HCT116 (cell line): ENCODE measurements at regions not wholly inside any gene's neighbourhood (a gene's known extent, or its start where the extent isn't known, plus 50 kb on each side); places are given as distances from the start of the nearest gene placed in this dataset.

ENCODE experiments used
- EZH2phosphoT487 ChIP-seq: fragments of 200-600 bp; IDR thresholded peaks from 2 replicates; pipeline ENCODE4 v1.6.1; 2018; ENCODE audit warnings: antibody characterized with exemption, borderline replicate concordance
- YY1 ChIP-seq: IDR thresholded peaks from 2 replicates; pipeline ENCODE4 v1.6.1; 2011; ENCODE audit warnings: low read length, low read depth, moderate library complexity, mild to moderate bottlenecking; ENCODE audit not compliant: insufficient replicate concordance; ENCODE audit errors: extremely low read depth
- TF ChIP-seq, protein P1 (sequence below), 3 experiments: fragments of 200-600 bp in 1 of 3; sonication (generic) in 1 of 3; IDR thresholded peaks in 2 of 3; conservative IDR thresholded peaks in 1 of 3; 2 replicates each; pipeline ENCODE4 v1.5.1; 2012 to 2017; ENCODE audit warnings: low read depth in 2 of 3, low read length in 2 of 3, antibody characterized with exemption in 1 of 3, borderline replicate concordance in 1 of 3, control low read depth in 1 of 3, mild to moderate bottlenecking in 1 of 3, mixed read lengths in 1 of 3, mixed run types in 1 of 3, moderate library complexity in 1 of 3; ENCODE audit not compliant: insufficient read depth in 1 of 3
- TF ChIP-seq, protein P2 (sequence below): IDR thresholded peaks from 2 replicates; pipeline ENCODE4 v1.6.1; 2012

DNA sequence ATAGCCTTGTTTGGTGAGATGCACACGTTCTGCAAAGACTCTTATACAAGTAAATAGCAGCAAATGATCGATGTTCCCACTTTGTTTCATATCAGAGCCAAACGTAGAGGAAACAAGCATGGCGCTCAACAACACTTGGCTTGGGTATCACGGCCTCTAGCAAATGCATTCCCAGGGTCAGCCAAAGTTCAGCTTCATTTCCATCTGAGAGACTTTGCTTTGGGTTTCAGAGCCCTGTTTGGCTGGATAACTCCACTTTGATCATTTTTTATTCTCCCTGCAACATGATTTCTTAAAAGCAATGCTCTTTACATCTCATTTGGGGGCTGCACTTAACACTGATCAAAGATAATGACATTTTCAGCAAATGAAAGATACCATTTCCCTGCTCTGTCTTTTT is 199.2 kb upstream of the FAM9B start:
- TF ChIP-seq, protein P1, sequence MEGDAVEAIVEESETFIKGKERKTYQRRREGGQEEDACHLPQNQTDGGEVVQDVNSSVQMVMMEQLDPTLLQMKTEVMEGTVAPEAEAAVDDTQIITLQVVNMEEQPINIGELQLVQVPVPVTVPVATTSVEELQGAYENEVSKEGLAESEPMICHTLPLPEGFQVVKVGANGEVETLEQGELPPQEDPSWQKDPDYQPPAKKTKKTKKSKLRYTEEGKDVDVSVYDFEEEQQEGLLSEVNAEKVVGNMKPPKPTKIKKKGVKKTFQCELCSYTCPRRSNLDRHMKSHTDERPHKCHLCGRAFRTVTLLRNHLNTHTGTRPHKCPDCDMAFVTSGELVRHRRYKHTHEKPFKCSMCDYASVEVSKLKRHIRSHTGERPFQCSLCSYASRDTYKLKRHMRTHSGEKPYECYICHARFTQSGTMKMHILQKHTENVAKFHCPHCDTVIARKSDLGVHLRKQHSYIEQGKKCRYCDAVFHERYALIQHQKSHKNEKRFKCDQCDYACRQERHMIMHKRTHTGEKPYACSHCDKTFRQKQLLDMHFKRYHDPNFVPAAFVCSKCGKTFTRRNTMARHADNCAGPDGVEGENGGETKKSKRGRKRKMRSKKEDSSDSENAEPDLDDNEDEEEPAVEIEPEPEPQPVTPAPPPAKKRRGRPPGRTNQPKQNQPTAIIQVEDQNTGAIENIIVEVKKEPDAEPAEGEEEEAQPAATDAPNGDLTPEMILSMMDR (IDR thresholded peaks at IDR 0.05 in 2 of 3, conservative IDR thresholded peaks at IDR 0.05 in 1 of 3; ENCODE audit: borderline replicate concordance in 1 of 3, insufficient read depth in 1 of 3, low read depth in 2 of 3, low read length in 2 of 3), result no peak
- TF ChIP-seq EZH2phosphoT487 (no peak), YY1 (no peak)
- TF ChIP-seq, protein P2, sequence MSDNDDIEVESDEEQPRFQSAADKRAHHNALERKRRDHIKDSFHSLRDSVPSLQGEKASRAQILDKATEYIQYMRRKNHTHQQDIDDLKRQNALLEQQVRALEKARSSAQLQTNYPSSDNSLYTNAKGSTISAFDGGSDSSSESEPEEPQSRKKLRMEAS, result no peak
